T47D (cell line): ENCODE measurements at regions not wholly inside any gene's neighbourhood (a gene's known extent, or its start where the extent isn't known, plus 50 kb on each side); places are given as distances from the start of the nearest gene placed in this dataset.
"Not testable (repeated sequence)": the region's sequence is repeated elsewhere in the genome, so short reads cannot be mapped to it uniquely, and the experiment has no call there.

Experiments
- DNase-seq, 2 experiments: peaks; one replicate each; pipeline versions ENCODE4 v3.0.0 to v3.0.0-alpha.2; 2011 to 2012; ENCODE audit warnings: low read depth in 1 of 2, low spot score in 1 of 2
- JUND ChIP-seq: IDR thresholded peaks from 2 replicates; pipeline ENCODE4 v1.6.1; 2012; ENCODE audit warnings: low read depth
- in situ Hi-C: cut with HindIII; loops from 2 replicates; pipeline ENCODE4 v1.10.0; 2016; ENCODE audit warnings: low sequenced_read_pairs, low pct_unique_long_range_greater_than_20kb

GRCh38 chr21:14284481-14284880, 68.5 kb downstream of the RBM11 start:
- in situ Hi-C loops: no loop called here
- TF ChIP-seq JUND: no peak
- no peak for DNase-seq

GRCh38 chr21:14281188-14281900, 65.4 kb downstream of the RBM11 start:
- in situ Hi-C loops: not testable (repeated sequence)

More at GRCh38 chr21:14281188-14281900, 65.4 kb downstream of the RBM11 start:
- not testable (repeated sequence) for DNase-seq
